ENCODE measurements at regions not wholly inside any gene's neighbourhood (a gene's known extent, or its start where the extent isn't known, plus 50 kb on each side); places are given as distances from the start of the nearest gene placed in this dataset.

GRCh38 chr3:40915346-40915865, 283.9 kb upstream of the CTNNB1 start:
- TF ChIP-seq CTCF (IDR thresholded peaks at IDR 0.05; ENCODE audit: borderline replicate concordance, insufficient read depth, low read depth, low read length), result no peak
- no peak overlapping the region for H3K4me3 ChIP-seq (ENCODE audit: low read depth, low read length)

- H3K4me3 ChIP-seq (ENCODE audit: low read depth, low read length), result no peak overlapping the region
- no peak for TF ChIP-seq CTCF (IDR thresholded peaks at IDR 0.05; ENCODE audit: borderline replicate concordance, insufficient read depth, low read depth, low read length)
Observed at GRCh38 chr3:40920041-40920440, 279.3 kb upstream of the CTNNB1 start.

- H3K4me3 ChIP-seq (ENCODE audit: low read depth, low read length), result no peak overlapping the region
- TF ChIP-seq CTCF (IDR thresholded peaks at IDR 0.05; ENCODE audit: borderline replicate concordance, insufficient read depth, low read depth, low read length), result no peak
Observed at GRCh38 chr3:40921251-40921650, 278.1 kb upstream of the CTNNB1 start.

GRCh38 chr3:40923143-40923542, 276.2 kb upstream of the CTNNB1 start:
- no peak overlapping the region for H3K4me3 ChIP-seq (ENCODE audit: low read depth, low read length)
- TF ChIP-seq CTCF (IDR thresholded peaks at IDR 0.05; ENCODE audit: borderline replicate concordance, insufficient read depth, low read depth, low read length), result no peak

GRCh38 chr3:40923651-40924050, 275.7 kb upstream of the CTNNB1 start:
- H3K4me3 ChIP-seq (ENCODE audit: low read depth, low read length), result no peak overlapping the region
- no peak for TF ChIP-seq CTCF (IDR thresholded peaks at IDR 0.05; ENCODE audit: borderline replicate concordance, insufficient read depth, low read depth, low read length)

GRCh38 chr3:40924559-40925141, 274.7 kb upstream of the CTNNB1 start:
- TF ChIP-seq CTCF (IDR thresholded peaks at IDR 0.05; ENCODE audit: borderline replicate concordance, insufficient read depth, low read depth, low read length), result no peak
- no peak overlapping the region for H3K4me3 ChIP-seq (ENCODE audit: low read depth, low read length)

- no peak overlapping the region for H3K4me3 ChIP-seq (ENCODE audit: low read depth, low read length)
- TF ChIP-seq CTCF (IDR thresholded peaks at IDR 0.05; ENCODE audit: borderline replicate concordance, insufficient read depth, low read depth, low read length), result no peak
Observed at GRCh38 chr3:40925231-40925630, 274.1 kb upstream of the CTNNB1 start.

Measured in GM12875 (cell line).